ENCODE measurements at regions not wholly inside any gene's neighbourhood (a gene's known extent, or its start where the extent isn't known, plus 50 kb on each side); places are given as distances from the start of the nearest gene placed in this dataset.

GRCh38 chr22:47576908-47577307, 814.5 kb downstream of the TBC1D22A start:
- TF ChIP-seq SPI1 (IDR thresholded peaks at IDR 0.05; ENCODE audit: low read depth, low read length) (no peak), POLR2AphosphoS5 (IDR thresholded peaks at IDR 0.05; ENCODE audit: low read depth, low read length) (no peak), TAF1 (IDR thresholded peaks at IDR 0.05; ENCODE audit: low read depth, low read length) (no peak), PAX5 (IDR thresholded peaks at IDR 0.05; ENCODE audit: insufficient read depth, low read length, severe bottlenecking) (no peak), POLR2A (IDR thresholded peaks at IDR 0.05; ENCODE audit: low read depth, low read length) (no peak), POU2F2 (IDR thresholded peaks at IDR 0.05; ENCODE audit: low read depth, low read length) (no peak)
- no peak for DNase-seq (ENCODE audit: insufficient read length, low spot score)
- no peak for FAIRE-seq

- no peak for FAIRE-seq
- TF ChIP-seq TAF1 (IDR thresholded peaks at IDR 0.05; ENCODE audit: low read depth, low read length) (no peak), POLR2AphosphoS5 (IDR thresholded peaks at IDR 0.05; ENCODE audit: low read depth, low read length) (no peak), PAX5 (IDR thresholded peaks at IDR 0.05; ENCODE audit: insufficient read depth, low read length, severe bottlenecking) (no peak), POU2F2 (IDR thresholded peaks at IDR 0.05; ENCODE audit: low read depth, low read length) (no peak), SPI1 (IDR thresholded peaks at IDR 0.05; ENCODE audit: low read depth, low read length) (no peak), POLR2A (IDR thresholded peaks at IDR 0.05; ENCODE audit: low read depth, low read length) (no peak)
- DNase-seq (ENCODE audit: insufficient read length, low spot score): no peak
These were observed 812.8 kb downstream of the TBC1D22A start for GRCh38 chr22:47575291-47575690.

- FAIRE-seq: no peak
These were observed 812.1 kb downstream of the TBC1D22A start for GRCh38 chr22:47574556-47574955.

DNA sequence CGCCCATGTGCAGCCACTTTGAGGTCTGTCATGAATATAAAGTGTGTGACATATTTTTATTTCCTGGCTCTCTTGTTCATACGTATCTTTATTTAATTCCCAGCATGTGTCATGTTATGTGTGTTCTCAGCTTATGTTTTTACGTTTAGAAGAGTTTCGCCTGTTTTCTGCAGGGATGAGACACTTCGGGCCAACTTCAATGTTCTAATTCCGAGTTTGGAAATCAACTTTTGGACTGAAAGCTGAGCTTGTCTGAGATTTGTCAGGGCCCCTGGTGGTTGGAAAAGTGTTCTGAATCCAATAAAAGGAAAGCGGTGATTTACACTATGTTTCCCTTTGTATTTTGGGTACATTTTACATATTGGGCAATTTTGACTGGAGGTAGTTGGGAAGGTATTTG, 810.7 kb downstream of the TBC1D22A start:
- FAIRE-seq (no peak), DNase-seq (ENCODE audit: insufficient read length, low spot score) (no peak)

More at GRCh38 chr22:47574556-47574955, 812.1 kb downstream of the TBC1D22A start:
- no peak for DNase-seq (ENCODE audit: insufficient read length, low spot score)
- TF ChIP-seq POU2F2 (IDR thresholded peaks at IDR 0.05; ENCODE audit: low read depth, low read length) (no peak), POLR2AphosphoS5 (IDR thresholded peaks at IDR 0.05; ENCODE audit: low read depth, low read length) (no peak), PAX5 (IDR thresholded peaks at IDR 0.05; ENCODE audit: insufficient read depth, low read length, severe bottlenecking) (no peak), SPI1 (IDR thresholded peaks at IDR 0.05; ENCODE audit: low read depth, low read length) (no peak), TAF1 (IDR thresholded peaks at IDR 0.05; ENCODE audit: low read depth, low read length) (no peak), POLR2A (IDR thresholded peaks at IDR 0.05; ENCODE audit: low read depth, low read length) (no peak)

GRCh38 chr22:47572443-47572842, 810.0 kb downstream of the TBC1D22A start:
- TF ChIP-seq PAX5 (IDR thresholded peaks at IDR 0.05; ENCODE audit: insufficient read depth, low read length, severe bottlenecking) (no peak), POU2F2 (IDR thresholded peaks at IDR 0.05; ENCODE audit: low read depth, low read length) (no peak), SPI1 (IDR thresholded peaks at IDR 0.05; ENCODE audit: low read depth, low read length) (no peak), POLR2A (IDR thresholded peaks at IDR 0.05; ENCODE audit: low read depth, low read length) (no peak), TAF1 (IDR thresholded peaks at IDR 0.05; ENCODE audit: low read depth, low read length) (no peak), POLR2AphosphoS5 (IDR thresholded peaks at IDR 0.05; ENCODE audit: low read depth, low read length) (no peak)
- DNase-seq (ENCODE audit: insufficient read length, low spot score): no peak
- no peak for FAIRE-seq

More for the DNA sequence above, 810.7 kb downstream of the TBC1D22A start:
- no peak for TF ChIP-seq TAF1 (IDR thresholded peaks at IDR 0.05; ENCODE audit: low read depth, low read length)
- no peak for TF ChIP-seq POLR2A (IDR thresholded peaks at IDR 0.05; ENCODE audit: low read depth, low read length)
- TF ChIP-seq POLR2AphosphoS5 (IDR thresholded peaks at IDR 0.05; ENCODE audit: low read depth, low read length): no peak
- no peak for TF ChIP-seq PAX5 (IDR thresholded peaks at IDR 0.05; ENCODE audit: insufficient read depth, low read length, severe bottlenecking)
- no peak for TF ChIP-seq SPI1 (IDR thresholded peaks at IDR 0.05; ENCODE audit: low read depth, low read length)
- no peak for TF ChIP-seq POU2F2 (IDR thresholded peaks at IDR 0.05; ENCODE audit: low read depth, low read length)

- DNase-seq (ENCODE audit: insufficient read length, low spot score) (no peak), FAIRE-seq (no peak)
- TF ChIP-seq PAX5 (IDR thresholded peaks at IDR 0.05; ENCODE audit: insufficient read depth, low read length, severe bottlenecking) (no peak), SPI1 (IDR thresholded peaks at IDR 0.05; ENCODE audit: low read depth, low read length) (no peak), POU2F2 (IDR thresholded peaks at IDR 0.05; ENCODE audit: low read depth, low read length) (no peak), TAF1 (IDR thresholded peaks at IDR 0.05; ENCODE audit: low read depth, low read length) (no peak), POLR2AphosphoS5 (IDR thresholded peaks at IDR 0.05; ENCODE audit: low read depth, low read length) (no peak), POLR2A (IDR thresholded peaks at IDR 0.05; ENCODE audit: low read depth, low read length) (no peak)
These were observed 809.2 kb downstream of the TBC1D22A start for GRCh38 chr22:47571616-47572015.

GRCh38 chr22:47570851-47571250, 808.4 kb downstream of the TBC1D22A start:
- FAIRE-seq (no peak), DNase-seq (ENCODE audit: insufficient read length, low spot score) (no peak)
- no peak for TF ChIP-seq POLR2A (IDR thresholded peaks at IDR 0.05; ENCODE audit: low read depth, low read length)
- no peak for TF ChIP-seq POLR2AphosphoS5 (IDR thresholded peaks at IDR 0.05; ENCODE audit: low read depth, low read length)
- no peak for TF ChIP-seq PAX5 (IDR thresholded peaks at IDR 0.05; ENCODE audit: insufficient read depth, low read length, severe bottlenecking)
- no peak for TF ChIP-seq SPI1 (IDR thresholded peaks at IDR 0.05; ENCODE audit: low read depth, low read length)
- no peak for TF ChIP-seq TAF1 (IDR thresholded peaks at IDR 0.05; ENCODE audit: low read depth, low read length)

- no peak for TF ChIP-seq POLR2AphosphoS5 (IDR thresholded peaks at IDR 0.05; ENCODE audit: low read depth, low read length)
- TF ChIP-seq SPI1 (IDR thresholded peaks at IDR 0.05; ENCODE audit: low read depth, low read length): no peak
- TF ChIP-seq TAF1 (IDR thresholded peaks at IDR 0.05; ENCODE audit: low read depth, low read length): no peak
- TF ChIP-seq PAX5 (IDR thresholded peaks at IDR 0.05; ENCODE audit: insufficient read depth, low read length, severe bottlenecking): no peak
- TF ChIP-seq POU2F2 (IDR thresholded peaks at IDR 0.05; ENCODE audit: low read depth, low read length): no peak
- TF ChIP-seq POLR2A (IDR thresholded peaks at IDR 0.05; ENCODE audit: low read depth, low read length): no peak
- FAIRE-seq (no peak), DNase-seq (ENCODE audit: insufficient read length, low spot score) (no peak)
These were observed 807.8 kb downstream of the TBC1D22A start for GRCh38 chr22:47570300-47570685.

DNA sequence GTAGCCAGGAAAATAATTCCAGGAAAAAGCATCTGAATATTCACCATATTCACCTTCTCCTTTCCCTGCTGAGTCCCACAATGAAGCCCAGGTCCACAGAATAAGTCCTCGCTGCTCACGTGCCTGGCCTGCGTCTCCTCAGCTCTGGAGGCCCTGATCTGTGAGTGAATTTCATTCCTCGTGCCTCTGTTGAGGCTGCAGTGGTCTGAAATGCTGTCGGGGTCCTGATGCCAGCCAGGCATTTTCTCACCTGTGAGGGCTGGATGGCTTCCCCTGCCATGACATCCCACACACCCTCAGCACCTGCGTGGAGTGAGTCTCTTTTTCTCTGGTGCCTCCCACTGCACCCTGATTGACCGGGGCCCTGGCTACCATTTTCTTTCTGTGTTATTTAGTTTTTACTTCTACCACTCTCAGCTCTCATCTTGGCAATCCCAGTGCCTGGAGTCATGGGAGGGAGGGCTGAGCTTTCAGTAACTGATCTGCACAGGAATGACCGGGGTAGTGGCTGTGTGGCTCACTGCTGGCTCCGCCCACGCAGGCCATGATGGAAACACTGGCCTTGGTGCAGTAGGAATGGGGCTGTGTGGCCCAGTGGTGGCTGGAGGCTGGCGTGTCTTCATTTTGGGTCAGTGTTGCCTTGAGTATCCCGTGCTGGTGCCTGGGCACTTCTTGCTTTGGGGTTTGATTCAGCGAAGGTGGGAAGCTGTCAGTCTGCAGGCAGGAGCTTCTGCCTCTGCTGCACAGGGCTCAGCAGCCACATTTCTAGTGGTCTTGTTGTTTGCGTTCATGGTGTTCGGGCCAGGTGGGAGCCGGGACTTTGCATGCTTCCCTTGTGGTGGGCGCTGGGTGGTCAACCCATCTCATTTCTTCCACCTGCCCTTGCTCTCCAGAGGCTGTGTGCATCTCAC, 807.2 kb downstream of the TBC1D22A start:
- TF ChIP-seq POLR2A (IDR thresholded peaks at IDR 0.05; ENCODE audit: low read depth, low read length): no peak
- no peak for TF ChIP-seq POU2F2 (IDR thresholded peaks at IDR 0.05; ENCODE audit: low read depth, low read length)
- TF ChIP-seq PAX5 (IDR thresholded peaks at IDR 0.05; ENCODE audit: insufficient read depth, low read length, severe bottlenecking): no peak
- no peak for TF ChIP-seq SPI1 (IDR thresholded peaks at IDR 0.05; ENCODE audit: low read depth, low read length)
- TF ChIP-seq TAF1 (IDR thresholded peaks at IDR 0.05; ENCODE audit: low read depth, low read length): no peak
- no peak for TF ChIP-seq POLR2AphosphoS5 (IDR thresholded peaks at IDR 0.05; ENCODE audit: low read depth, low read length)
- no peak for FAIRE-seq
- DNase-seq (ENCODE audit: insufficient read length, low spot score): no peak

All from GM12891 (cell line).